HFFc6 (cell line): ENCODE measurements at regions not wholly inside any gene's neighbourhood (a gene's known extent, or its start where the extent isn't known, plus 50 kb on each side); places are given as distances from the start of the nearest gene placed in this dataset.

Experiments
- DNase-seq: peaks from one replicate; pipeline ENCODE4 v3.0.0-alpha.2; 2018
- H3K27ac Mint-ChIP-seq: 2 replicates; pipeline ENCODE4 v1.8.0; 2020; ENCODE audit warnings: mild to moderate bottlenecking, mixed read lengths
- H3K27me3 Mint-ChIP-seq: 2 replicates; pipeline ENCODE4 v1.8.0; 2021; ENCODE audit warnings: mild to moderate bottlenecking, moderate library complexity, mixed read lengths; ENCODE audit not compliant: insufficient read depth
- H3K36me3 Mint-ChIP-seq: 2 replicates; pipeline ENCODE4 v1.8.0; 2021; ENCODE audit warnings: low read depth, mixed read lengths
- H3K4me1 Mint-ChIP-seq: 2 replicates; pipeline ENCODE4 v1.8.0; 2020; ENCODE audit warnings: low read depth, mixed read lengths
- H3K4me3 Mint-ChIP-seq: 2 replicates; pipeline ENCODE4 v1.8.0; 2020; ENCODE audit warnings: mild to moderate bottlenecking, moderate library complexity, mixed read lengths
- H3K9me3 Mint-ChIP-seq: 2 replicates; pipeline ENCODE4 v1.8.0; 2020; ENCODE audit warnings: mild to moderate bottlenecking, mixed read lengths
- TF ChIP-seq, protein P1 (sequence below): fragments of 200-600 bp; sonication (generic); IDR thresholded peaks from 2 replicates; pipeline ENCODE4 v1.5.0; 2021; ENCODE audit warnings: antibody characterized with exemption, mild to moderate bottlenecking

GRCh38 chr18:78477840-78478239 lies 501.8 kb upstream of the SALL3 start:
- Mint-ChIP-seq H3K9me3 (peaks cover 60% of the 10 kb centered on the region), H3K27ac (no peak overlapping the region), H3K4me3 (no peak overlapping the region), H3K27me3 (no peaks in the 10 kb centered on the region; the same call in 1 of the 2 replicates), H3K4me1 (no peaks in the 10 kb centered on the region), H3K36me3 (peaks cover 6% of the 10 kb centered on the region)
- TF ChIP-seq, protein P1, sequence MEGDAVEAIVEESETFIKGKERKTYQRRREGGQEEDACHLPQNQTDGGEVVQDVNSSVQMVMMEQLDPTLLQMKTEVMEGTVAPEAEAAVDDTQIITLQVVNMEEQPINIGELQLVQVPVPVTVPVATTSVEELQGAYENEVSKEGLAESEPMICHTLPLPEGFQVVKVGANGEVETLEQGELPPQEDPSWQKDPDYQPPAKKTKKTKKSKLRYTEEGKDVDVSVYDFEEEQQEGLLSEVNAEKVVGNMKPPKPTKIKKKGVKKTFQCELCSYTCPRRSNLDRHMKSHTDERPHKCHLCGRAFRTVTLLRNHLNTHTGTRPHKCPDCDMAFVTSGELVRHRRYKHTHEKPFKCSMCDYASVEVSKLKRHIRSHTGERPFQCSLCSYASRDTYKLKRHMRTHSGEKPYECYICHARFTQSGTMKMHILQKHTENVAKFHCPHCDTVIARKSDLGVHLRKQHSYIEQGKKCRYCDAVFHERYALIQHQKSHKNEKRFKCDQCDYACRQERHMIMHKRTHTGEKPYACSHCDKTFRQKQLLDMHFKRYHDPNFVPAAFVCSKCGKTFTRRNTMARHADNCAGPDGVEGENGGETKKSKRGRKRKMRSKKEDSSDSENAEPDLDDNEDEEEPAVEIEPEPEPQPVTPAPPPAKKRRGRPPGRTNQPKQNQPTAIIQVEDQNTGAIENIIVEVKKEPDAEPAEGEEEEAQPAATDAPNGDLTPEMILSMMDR = no peak
- DNase-seq = no peak

DNA sequence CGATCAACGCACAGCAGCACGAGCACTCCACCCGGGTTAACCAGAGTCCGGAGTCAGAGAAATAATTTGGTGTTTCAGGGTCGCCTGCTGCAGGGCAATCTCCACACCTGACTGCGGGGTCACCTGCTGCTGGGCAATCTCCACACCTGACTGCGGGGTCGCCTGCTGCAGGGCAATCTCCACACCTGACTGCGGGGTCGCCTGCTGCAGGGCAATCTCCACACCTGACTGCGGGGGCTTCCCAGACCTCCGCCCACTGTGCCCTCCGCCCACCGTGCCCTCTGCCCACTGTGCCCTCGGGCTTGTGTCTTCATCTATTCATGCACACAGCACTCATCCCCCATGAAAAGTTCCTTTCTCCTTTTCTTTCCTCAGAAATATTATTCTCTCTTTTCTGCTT lies 500.2 kb upstream of the SALL3 start:
- Mint-ChIP-seq H3K27me3 (no peaks in the 10 kb centered on the region; the same call in 1 of the 2 replicates), H3K36me3 (peaks cover 6% of the 10 kb centered on the region), H3K9me3 (peaks cover 62% of the 10 kb centered on the region), H3K4me1 (no peaks in the 10 kb centered on the region), H3K27ac (no peak overlapping the region), H3K4me3 (no peak overlapping the region)
- DNase-seq = no peak
- TF ChIP-seq, protein P1 = no peak

- Mint-ChIP-seq H3K4me3 (no peak overlapping the region), H3K27ac (no peak overlapping the region), H3K27me3 (peaks cover 2% of the 10 kb centered on the region; the same call in 1 of the 2 replicates)
Observed at GRCh38 chr18:78480262-78481054, 499.2 kb upstream of the SALL3 start.

DNA sequence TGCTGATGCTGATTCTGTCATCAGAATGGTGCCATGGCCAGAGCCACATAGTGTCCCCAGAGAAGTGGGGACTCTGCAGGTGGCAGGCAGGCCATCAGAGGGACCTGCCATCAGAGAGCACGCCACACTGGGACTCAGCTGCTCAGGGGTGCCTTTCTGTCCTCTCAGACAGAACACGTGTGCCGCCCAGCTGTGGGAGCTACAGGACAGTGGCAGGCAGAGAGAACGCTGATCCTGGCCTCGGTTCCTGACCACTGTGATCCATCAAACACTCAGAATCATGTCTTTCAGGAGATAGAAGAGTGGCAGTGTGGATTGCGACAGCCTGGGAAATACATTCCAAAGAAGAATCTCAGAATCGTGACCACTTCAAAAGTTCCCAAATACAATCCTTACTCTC lies 497.2 kb upstream of the SALL3 start:
- Mint-ChIP-seq H3K36me3 (peaks cover 6% of the 10 kb centered on the region), H3K27ac (no peak overlapping the region), H3K4me3 (no peak overlapping the region), H3K9me3 (peaks cover 74% of the 10 kb centered on the region), H3K27me3 (peaks cover 2% of the 10 kb centered on the region; the same call in 1 of the 2 replicates), H3K4me1 (no peaks in the 10 kb centered on the region)
- DNase-seq = no peak
- TF ChIP-seq, protein P1 = no peak

More at GRCh38 chr18:78480262-78481054, 499.2 kb upstream of the SALL3 start:
- peaks cover 6% of the 10 kb centered on the region for H3K36me3 Mint-ChIP-seq
- TF ChIP-seq, protein P1 = no peak
- H3K4me1 Mint-ChIP-seq = no peaks in the 10 kb centered on the region
- peaks cover 70% of the 10 kb centered on the region for H3K9me3 Mint-ChIP-seq
- DNase-seq = no peak

DNA sequence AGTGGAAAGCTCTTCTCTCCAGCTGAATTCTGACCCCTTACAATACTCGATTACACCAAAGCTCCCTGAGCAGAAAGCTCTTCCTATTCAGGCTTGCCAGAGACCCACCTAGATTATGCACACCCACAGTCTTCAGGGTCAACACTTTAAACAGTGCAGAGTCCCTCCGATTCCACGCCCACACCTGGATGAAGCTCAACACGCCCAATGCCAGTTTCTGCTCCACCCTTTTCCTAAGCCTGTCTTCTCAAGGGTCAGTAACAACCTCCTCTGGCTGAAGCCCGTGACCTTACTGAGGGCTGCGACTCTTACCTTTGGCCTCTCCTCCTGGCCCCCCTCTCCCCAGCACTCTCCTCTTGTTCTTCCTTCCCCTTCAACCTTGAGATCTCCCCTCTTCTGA lies 492.0 kb upstream of the SALL3 start:
- Mint-ChIP-seq H3K4me1 (no peaks in the 10 kb centered on the region), H3K36me3 (peaks cover 5% of the 10 kb centered on the region; the same call in 1 of the 2 replicates), H3K9me3 (peaks cover 69% of the 10 kb centered on the region), H3K27me3 (peaks cover 2% of the 10 kb centered on the region; the same call in 1 of the 2 replicates), H3K27ac (no peak overlapping the region), H3K4me3 (no peak overlapping the region)
- TF ChIP-seq, protein P1 = no peak
- no peak for DNase-seq
